Activated CD4-positive, alpha-beta memory T cell treated with anti-CD3 and anti-CD28 coated beads for 36 hours (primary cell): ENCODE measurements at regions not wholly inside any gene's neighbourhood (a gene's known extent, or its start where the extent isn't known, plus 50 kb on each side); places are given as distances from the start of the nearest gene placed in this dataset.
"Not testable (repeated sequence)": the region's sequence is repeated elsewhere in the genome, so short reads cannot be mapped to it uniquely, and the experiment has no call there.

ENCODE experiments used
- CTCF ChIA-PET: fragments of 350-600 bp; sonication (Branson Sonifier 250); formaldehyde crosslinking; loops from one replicate; lab custom pipeline; 2021; ENCODE audit warnings: antibody characterized with exemption, inconsistent platforms; lab: Charles Lee
- POLR2A ChIA-PET: fragments of 350-600 bp; sonication (Branson Sonifier 250); formaldehyde crosslinking; loops from one replicate; lab custom pipeline; 2021; ENCODE audit warnings: antibody characterized with exemption; lab: Charles Lee
- DNase-seq: peaks from one replicate; pipeline ENCODE4 v3.0.0-alpha.2; 2020
- H3K27ac Mint-ChIP-seq: one replicate; pipeline ENCODE4 v1.8.0; 2021; ENCODE audit warnings: mixed read lengths
- H3K27me3 Mint-ChIP-seq: one replicate; pipeline ENCODE4 v1.8.0; 2021; ENCODE audit warnings: mixed read lengths
- H3K36me3 Mint-ChIP-seq: one replicate; pipeline ENCODE4 v1.8.0; 2021; ENCODE audit warnings: mixed read lengths
- H3K4me1 Mint-ChIP-seq: one replicate; pipeline ENCODE4 v1.8.0; 2021; ENCODE audit warnings: low read depth, mixed read lengths
- H3K4me3 Mint-ChIP-seq: one replicate; pipeline ENCODE4 v1.8.0; 2021; ENCODE audit warnings: mild to moderate bottlenecking, mixed read lengths
- H3K9me3 Mint-ChIP-seq: one replicate; pipeline ENCODE4 v1.8.0; 2021; ENCODE audit warnings: mixed read lengths
- intact Hi-C: fragments of 100-400 bp; cut with micrococcal nuclease; formaldehyde crosslinking; loops from one replicate; pipeline ENCODE4 v1.15.1; 2023

DNA sequence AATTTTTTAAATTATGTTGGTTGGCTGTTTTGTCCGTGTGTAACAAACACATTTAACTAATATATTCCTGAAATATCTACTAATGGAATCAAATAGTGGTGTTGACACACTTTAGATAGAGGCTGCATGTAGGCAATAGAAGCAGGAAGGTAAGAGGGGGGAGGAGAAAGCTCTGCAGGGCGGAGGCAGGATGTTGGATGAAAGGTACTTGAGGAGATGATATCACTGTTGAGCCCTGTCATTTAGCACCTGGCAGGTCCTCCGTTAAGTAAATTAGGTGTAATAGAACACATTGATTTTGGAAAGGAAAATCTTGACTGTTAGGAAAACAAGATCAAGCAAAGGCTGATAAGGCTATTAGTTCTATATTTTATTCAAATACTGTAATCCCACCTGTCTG lies 618.7 kb downstream of the PKHD1 start:
- DNase-seq = no peak
- no peak overlapping the region for H3K27ac Mint-ChIP-seq
- H3K36me3 Mint-ChIP-seq = no peaks in the 10 kb centered on the region
- peaks cover 8% of the 10 kb centered on the region for H3K9me3 Mint-ChIP-seq
- H3K27me3 Mint-ChIP-seq = no peaks in the 10 kb centered on the region
- intact Hi-C loops = no loop called here
- no peaks in the 10 kb centered on the region for H3K4me1 Mint-ChIP-seq
- ChIA-PET CTCF (no interaction called here), POLR2A (no interaction called here)
- no peak overlapping the region for H3K4me3 Mint-ChIP-seq

DNA sequence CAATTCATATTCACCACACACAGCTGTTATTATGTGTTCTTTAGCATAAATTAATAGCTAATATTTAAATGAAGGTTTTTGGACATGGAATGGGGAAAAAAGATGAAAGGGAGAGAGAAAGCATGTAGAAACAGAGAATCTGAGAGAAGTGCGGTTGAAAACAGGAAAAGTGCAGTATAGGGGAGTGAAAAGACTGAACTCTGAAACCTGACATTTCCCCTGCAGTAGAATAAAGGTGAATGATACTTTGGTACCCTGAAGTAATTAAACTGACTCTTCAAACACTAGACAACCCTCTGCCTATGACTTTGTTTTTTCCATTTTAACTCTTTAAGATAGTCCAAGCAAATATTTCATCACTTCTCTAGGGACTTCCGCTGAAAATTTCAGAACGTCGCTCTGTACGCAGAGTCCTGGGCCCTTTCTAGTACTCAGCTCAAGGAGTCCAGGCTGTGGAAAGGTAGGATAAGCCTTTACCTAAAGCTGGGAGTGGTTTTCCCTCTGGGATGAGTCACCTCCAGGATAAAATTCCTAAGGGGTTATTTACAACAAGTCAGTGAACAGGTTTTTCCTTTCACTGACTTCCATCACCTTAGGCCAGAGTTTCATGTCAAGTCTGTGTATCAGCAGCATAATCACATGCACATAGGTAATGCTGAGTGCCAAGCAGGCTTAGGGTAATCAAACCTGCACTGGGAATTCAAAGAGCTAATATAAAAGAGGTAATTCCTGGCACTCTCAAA lies 614.5 kb downstream of the PKHD1 start:
- intact Hi-C loops = no loop called here
- Mint-ChIP-seq H3K4me1 (no peaks in the 10 kb centered on the region), H3K4me3 (no peak overlapping the region), H3K36me3 (no peaks in the 10 kb centered on the region), H3K27ac (no peak overlapping the region), H3K9me3 (peaks cover 4% of the 10 kb centered on the region), H3K27me3 (no peaks in the 10 kb centered on the region)
- no peak for DNase-seq
- ChIA-PET CTCF (no interaction called here), POLR2A (no interaction called here)

DNA sequence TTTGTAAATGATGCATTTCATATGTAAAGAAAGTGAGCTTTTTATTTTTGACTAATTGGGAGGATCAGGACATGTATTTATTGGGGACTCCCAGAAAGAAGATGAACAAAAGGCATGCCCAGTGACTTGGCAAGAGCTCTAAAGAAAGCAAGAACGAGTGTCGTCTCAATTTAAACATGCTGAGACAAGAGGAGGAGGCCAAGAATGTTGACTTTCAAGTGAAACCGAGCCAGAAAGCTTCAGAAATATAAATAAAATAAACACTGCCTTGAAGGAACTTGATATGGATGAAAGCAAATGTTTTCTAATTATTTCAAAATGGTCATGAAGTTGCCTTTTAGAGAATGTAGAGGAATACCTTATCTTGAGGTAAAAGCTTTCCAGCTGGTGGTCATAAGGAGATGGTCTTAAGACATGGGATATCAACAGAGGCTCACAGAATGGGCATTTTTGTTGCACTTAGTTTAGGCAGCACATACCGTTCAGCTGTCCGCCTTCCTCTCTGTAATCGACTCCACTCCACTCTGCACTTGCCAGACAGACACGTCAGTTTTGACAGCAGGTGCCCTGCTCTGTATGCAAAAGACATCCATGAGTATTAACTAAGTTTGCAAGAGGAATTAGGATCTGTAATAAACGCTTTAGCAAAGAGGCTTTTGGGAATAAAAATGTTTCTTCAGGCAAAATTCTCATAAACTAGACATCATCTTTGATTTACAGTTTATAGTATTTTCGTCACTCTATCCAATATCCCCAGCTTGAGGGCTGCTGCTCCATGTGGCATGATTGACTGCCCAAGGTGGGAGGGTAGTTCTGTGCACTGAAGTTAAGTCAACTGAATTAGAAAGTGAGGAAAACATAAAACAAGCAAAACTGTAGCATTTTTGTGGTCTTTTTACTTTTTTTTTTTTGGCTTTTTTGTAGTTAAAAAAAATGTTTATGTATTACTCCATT lies 613.1 kb downstream of the PKHD1 start:
- DNase-seq = no peak
- Mint-ChIP-seq H3K9me3 (peaks cover 7% of the 10 kb centered on the region), H3K36me3 (no peaks in the 10 kb centered on the region), H3K4me3 (no peak overlapping the region), H3K27me3 (no peaks in the 10 kb centered on the region), H3K27ac (no peak overlapping the region), H3K4me1 (no peaks in the 10 kb centered on the region)
- ChIA-PET CTCF (no interaction called here), POLR2A (no interaction called here)
- intact Hi-C loops = no loop called here

DNA sequence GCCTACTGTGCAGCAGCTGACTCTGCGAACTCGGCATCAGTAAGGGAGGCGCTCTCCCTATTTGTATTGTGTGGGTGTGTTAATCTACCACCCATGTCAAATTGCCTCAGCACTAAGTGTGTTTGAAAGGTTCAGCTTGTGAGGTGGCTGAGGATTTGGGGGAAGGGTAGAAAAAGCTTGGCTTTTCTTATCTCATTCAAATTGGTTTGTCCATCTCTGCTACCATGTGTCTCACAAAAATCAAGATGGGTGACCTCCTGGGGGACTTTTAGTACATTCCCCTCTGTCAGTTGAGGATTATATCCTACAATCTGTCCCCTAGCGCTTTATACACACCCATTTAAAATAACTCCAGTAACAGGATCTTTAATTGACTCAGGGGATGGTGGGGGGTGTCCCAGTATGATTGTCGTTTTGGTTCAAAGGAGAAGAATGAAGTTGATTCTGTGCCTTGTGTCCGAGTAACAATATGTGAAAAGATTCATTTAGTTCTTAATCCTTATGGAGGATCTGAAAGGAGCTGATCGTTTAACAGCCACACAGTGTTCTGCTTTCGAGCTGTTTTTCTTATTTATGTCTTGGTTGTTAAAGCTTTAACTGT lies 609.6 kb downstream of the PKHD1 start:
- H3K4me3 Mint-ChIP-seq = no peak overlapping the region
- no peak for DNase-seq

DNA sequence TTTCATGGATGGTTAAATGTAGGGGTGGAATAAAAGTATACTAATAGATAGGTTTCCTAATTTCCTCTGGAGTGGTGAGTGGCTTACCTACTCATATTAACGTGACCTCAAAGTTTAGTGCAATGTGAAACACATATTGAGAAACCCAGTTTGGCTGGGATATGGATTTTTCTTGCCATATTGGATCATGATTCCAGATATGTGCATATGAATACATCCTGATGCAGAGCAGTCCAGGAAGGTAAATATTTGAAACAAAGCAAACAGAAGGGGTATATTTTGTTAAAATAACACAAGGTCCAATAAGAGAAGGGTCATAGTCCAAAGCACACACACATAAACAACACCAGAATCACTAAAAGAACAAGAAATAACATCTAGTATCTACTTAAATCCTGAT lies 608.1 kb downstream of the PKHD1 start:
- no peaks in the 10 kb centered on the region for H3K27me3 Mint-ChIP-seq
- DNase-seq = no peak
- no peak overlapping the region for H3K27ac Mint-ChIP-seq
- intact Hi-C loops = no loop called here
- POLR2A ChIA-PET = no interaction called here
- H3K4me1 Mint-ChIP-seq = no peaks in the 10 kb centered on the region
- CTCF ChIA-PET = no interaction called here
- H3K9me3 Mint-ChIP-seq = peaks cover 11% of the 10 kb centered on the region
- no peaks in the 10 kb centered on the region for H3K36me3 Mint-ChIP-seq
- no peak overlapping the region for H3K4me3 Mint-ChIP-seq

More for the DNA sequence above, 609.6 kb downstream of the PKHD1 start:
- Mint-ChIP-seq H3K27me3 (no peaks in the 10 kb centered on the region), H3K4me1 (no peaks in the 10 kb centered on the region), H3K36me3 (no peaks in the 10 kb centered on the region), H3K9me3 (peaks cover 6% of the 10 kb centered on the region), H3K27ac (no peak overlapping the region)
- intact Hi-C loops = no loop called here
- CTCF ChIA-PET = no interaction called here
- POLR2A ChIA-PET = no interaction called here

DNA sequence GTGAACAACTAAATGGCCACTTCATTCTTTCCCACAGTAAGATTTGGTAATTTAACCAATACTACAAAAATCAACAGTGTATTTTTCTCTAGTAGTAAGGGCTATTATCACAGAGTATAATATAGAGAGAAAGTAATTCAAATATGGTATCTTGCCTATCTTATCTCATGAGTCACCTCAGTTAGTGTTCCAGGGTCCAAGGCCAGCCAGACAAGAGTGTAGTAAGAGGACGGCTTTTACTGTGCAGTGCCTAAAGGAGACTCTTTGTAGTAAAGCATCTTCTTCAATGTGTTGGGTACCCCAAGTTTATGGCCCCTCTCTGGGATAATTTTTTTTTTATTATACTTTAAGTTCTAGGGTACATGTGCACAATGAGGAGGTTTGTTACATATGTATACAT lies 607.4 kb downstream of the PKHD1 start:
- CTCF ChIA-PET = no interaction called here
- Mint-ChIP-seq H3K36me3 (no peaks in the 10 kb centered on the region), H3K27ac (no peak overlapping the region), H3K4me1 (no peaks in the 10 kb centered on the region), H3K9me3 (peaks cover 11% of the 10 kb centered on the region), H3K27me3 (no peaks in the 10 kb centered on the region), H3K4me3 (no peak overlapping the region)
- intact Hi-C loops = no loop called here
- no peak for DNase-seq
- POLR2A ChIA-PET = no interaction called here

DNA sequence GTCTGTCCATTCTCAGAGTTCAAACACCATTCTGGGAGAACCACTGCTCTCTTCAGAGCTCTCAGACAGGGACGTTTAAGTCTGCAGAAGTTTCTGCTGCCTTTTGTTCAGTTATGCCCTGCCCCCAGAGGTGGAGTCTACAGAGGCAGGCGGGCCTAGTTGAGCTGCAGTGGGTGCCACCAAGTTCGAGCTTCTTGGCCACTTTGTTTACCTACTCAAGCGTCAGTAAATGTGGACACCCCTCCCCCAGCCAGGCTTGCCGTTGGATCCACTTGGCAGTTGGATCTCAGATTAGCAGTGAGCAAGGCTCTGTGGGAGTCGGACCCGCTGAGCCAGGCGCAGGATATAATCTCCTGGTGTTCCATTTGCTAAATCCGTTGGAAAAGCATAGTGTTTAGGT lies 601.5 kb downstream of the PKHD1 start:
- H3K27ac Mint-ChIP-seq, H3K4me1 Mint-ChIP-seq, intact Hi-C loops, CTCF ChIA-PET, H3K4me3 Mint-ChIP-seq, DNase-seq, POLR2A ChIA-PET, H3K36me3 Mint-ChIP-seq, H3K9me3 Mint-ChIP-seq, H3K27me3 Mint-ChIP-seq: not testable (repeated sequence)

DNA sequence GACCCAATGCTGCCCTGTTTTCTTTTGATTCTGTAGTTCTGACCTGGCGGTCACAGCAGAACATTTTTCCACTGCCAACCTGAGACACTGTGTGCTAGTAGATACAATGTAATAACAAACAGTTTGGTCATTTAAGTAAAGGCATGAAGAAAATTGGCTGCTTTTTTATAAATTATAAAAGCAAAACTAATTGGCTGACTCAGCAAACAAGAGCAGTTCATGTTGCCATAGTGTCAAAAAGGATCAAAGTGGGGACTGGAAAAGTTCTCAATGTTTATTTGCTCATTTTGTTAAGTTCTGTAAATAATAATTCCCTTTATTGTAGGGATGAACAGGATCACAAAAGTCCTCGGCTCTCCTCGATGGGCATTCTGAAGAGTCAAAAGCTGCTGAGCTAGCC lies 599.5 kb downstream of the PKHD1 start:
- no peak overlapping the region for H3K27ac Mint-ChIP-seq
- peaks cover 12% of the 10 kb centered on the region for H3K9me3 Mint-ChIP-seq
- CTCF ChIA-PET = no interaction called here
- intact Hi-C loops = no loop called here
- no peaks in the 10 kb centered on the region for H3K4me1 Mint-ChIP-seq
- DNase-seq = no peak
- no peak overlapping the region for H3K4me3 Mint-ChIP-seq
- H3K36me3 Mint-ChIP-seq = no peaks in the 10 kb centered on the region
- no peaks in the 10 kb centered on the region for H3K27me3 Mint-ChIP-seq
- POLR2A ChIA-PET = no interaction called here

DNA sequence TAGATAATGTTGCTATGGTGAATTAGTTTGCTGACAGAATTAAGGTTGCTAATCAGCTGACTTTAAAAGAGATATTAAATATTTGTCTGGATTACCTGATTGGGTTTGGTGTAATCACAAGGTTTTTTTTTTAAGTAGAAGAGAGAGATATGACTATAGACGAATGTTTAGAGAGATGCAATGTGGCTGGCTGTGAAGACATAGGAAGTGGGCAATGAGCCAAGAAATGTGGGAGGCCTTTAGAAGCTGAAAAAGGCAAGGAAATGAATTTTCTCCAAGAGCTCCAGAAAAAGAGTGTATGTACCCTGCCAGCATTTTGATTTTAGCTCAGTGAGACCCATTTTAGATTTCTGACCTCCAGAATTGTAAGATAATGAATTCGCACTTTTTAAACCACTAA lies 598.3 kb downstream of the PKHD1 start:
- POLR2A ChIA-PET = no interaction called here
- H3K36me3 Mint-ChIP-seq = no peaks in the 10 kb centered on the region

DNA sequence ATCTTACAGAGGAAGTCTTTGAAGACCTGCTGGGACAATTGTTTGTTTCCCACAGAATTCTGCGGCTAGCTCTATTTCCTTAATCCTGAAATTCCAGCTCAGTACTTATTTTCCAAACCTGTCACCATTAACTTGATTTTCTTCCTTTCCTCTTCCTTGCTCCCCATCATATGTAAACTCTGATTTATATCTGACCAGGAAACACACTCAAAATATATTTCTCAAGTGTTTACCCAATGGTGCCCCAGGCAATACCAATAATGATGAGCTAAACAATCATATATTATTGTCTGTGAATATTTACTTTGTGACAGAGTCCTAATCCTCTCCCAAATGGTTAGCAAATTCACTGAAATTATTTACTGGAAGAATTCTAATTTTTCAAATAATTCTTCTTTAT lies 597.3 kb downstream of the PKHD1 start:
- no peak overlapping the region for H3K27ac Mint-ChIP-seq
- peaks cover 9% of the 10 kb centered on the region for H3K9me3 Mint-ChIP-seq
- DNase-seq = no peak
- intact Hi-C loops = no loop called here
- H3K27me3 Mint-ChIP-seq = no peaks in the 10 kb centered on the region
- POLR2A ChIA-PET = no interaction called here
- CTCF ChIA-PET = no interaction called here
- H3K36me3 Mint-ChIP-seq = no peaks in the 10 kb centered on the region
- H3K4me3 Mint-ChIP-seq = no peak overlapping the region
- no peaks in the 10 kb centered on the region for H3K4me1 Mint-ChIP-seq

More for the DNA sequence above, 598.3 kb downstream of the PKHD1 start:
- Mint-ChIP-seq H3K4me3 (no peak overlapping the region), H3K27me3 (no peaks in the 10 kb centered on the region), H3K9me3 (peaks cover 9% of the 10 kb centered on the region), H3K4me1 (no peaks in the 10 kb centered on the region), H3K27ac (no peak overlapping the region)
- intact Hi-C loops = no loop called here
- CTCF ChIA-PET = interaction anchor here (0.6 kb wide), 1 partner anchor 1163 kb away, joined by 3 read pairs; no protein-coding TSS in a partner anchor
- no peak for DNase-seq

DNA sequence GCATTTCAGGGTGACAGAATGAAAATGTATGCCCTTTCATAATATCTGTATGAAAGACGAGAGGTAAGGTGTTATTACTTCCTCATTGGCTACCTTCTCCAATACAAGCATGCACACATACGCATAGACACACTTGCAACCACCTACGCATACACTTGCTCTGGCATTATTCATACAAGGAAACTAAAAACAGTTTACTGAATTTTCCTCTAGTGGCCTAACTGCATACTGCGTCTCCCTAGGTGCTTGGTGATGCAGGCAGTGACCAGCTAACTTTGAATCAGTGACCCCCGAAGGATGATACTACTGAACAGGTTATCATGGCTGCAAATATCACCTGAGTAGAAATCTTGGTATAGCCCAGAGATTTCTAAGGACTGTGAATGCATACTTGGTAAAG lies 593.1 kb downstream of the PKHD1 start:
- H3K36me3 Mint-ChIP-seq = no peaks in the 10 kb centered on the region
- intact Hi-C loops = no loop called here
- DNase-seq = no peak
- no peak overlapping the region for H3K4me3 Mint-ChIP-seq
- POLR2A ChIA-PET = no interaction called here
- H3K27ac Mint-ChIP-seq = no peak overlapping the region
- no peaks in the 10 kb centered on the region for H3K27me3 Mint-ChIP-seq
- H3K4me1 Mint-ChIP-seq = no peaks in the 10 kb centered on the region
- H3K9me3 Mint-ChIP-seq = peaks cover 6% of the 10 kb centered on the region
- CTCF ChIA-PET = no interaction called here

DNA sequence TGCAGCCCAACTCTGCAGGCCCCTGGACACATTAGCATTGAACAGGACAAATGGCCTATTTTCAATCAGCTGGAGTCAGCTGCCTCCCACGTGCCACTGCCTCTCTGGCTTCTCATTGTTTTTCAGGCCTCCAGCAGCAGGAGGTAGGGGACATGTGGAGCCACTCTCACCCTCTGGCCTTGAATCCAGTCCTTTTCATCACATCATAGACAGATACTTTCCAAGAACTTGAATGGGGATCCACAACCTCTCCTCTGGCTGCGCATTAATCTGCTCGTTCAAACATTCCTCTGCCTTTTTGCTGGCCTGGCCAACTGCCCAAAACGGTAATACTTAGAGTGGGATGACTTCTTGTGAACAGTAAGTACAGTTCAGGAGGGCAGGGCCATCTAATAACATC lies 592.3 kb downstream of the PKHD1 start:
- Mint-ChIP-seq H3K36me3 (no peaks in the 10 kb centered on the region), H3K27ac (no peak overlapping the region), H3K27me3 (no peaks in the 10 kb centered on the region), H3K9me3 (peaks cover 6% of the 10 kb centered on the region), H3K4me1 (no peaks in the 10 kb centered on the region), H3K4me3 (no peak overlapping the region)
- POLR2A ChIA-PET = no interaction called here
- CTCF ChIA-PET = no interaction called here
- no peak for DNase-seq
- intact Hi-C loops = no loop called here
